Kidney (tissue), 13 donors: ENCODE measurements at regions not wholly inside any gene's neighbourhood (a gene's known extent, or its start where the extent isn't known, plus 50 kb on each side); places are given as distances from the start of the nearest gene placed in this dataset.
A peak's percentile ranks its signal among the peaks of the same experiment; 100 is the strongest.

Source experiments
- DNase-seq, 5 donors: peaks; one replicate each; pipeline ENCODE4 v3.0.0-alpha.2; 2013 to 2020
- FAIRE-seq: peaks from 2 replicates; lab custom pipeline; 2012; peaks lifted over from hg19 to GRCh38; lab: Jason Lieb, UNC
- H3K27ac ChIP-seq, 2 donors: one replicate each; pipeline ENCODE4 v1.7.0; 2013; ENCODE audit warnings: low read depth in 2 of 2, low read length in 2 of 2, inconsistent platforms in 1 of 2
- H3K27me3 ChIP-seq: one replicate; pipeline ENCODE4 v1.7.1; 2013; ENCODE audit warnings: low read length, inconsistent platforms; ENCODE audit not compliant: control insufficient read depth, insufficient read depth
- H3K36me3 ChIP-seq, 3 donors: one replicate each; pipeline versions ENCODE4 v1.7.0 to v1.7.1; 2013; ENCODE audit warnings: low read length in 3 of 3, control low read depth in 1 of 3, inconsistent platforms in 1 of 3; ENCODE audit not compliant: insufficient read depth in 3 of 3, control insufficient read depth in 2 of 3
- H3K4me1 ChIP-seq, 3 donors: one replicate each; pipeline versions ENCODE4 v1.7.0 to v1.7.1; 2013; ENCODE audit warnings: low read length in 3 of 3, inconsistent platforms in 1 of 3, low read depth in 1 of 3; ENCODE audit not compliant: control insufficient read depth in 2 of 3, insufficient read depth in 2 of 3
- H3K4me3 ChIP-seq, 3 donors: one replicate each; pipeline versions ENCODE4 v1.7.0 to v1.8.1; 2013; ENCODE audit warnings: low read length in 3 of 3, control low read depth in 1 of 3, inconsistent platforms in 1 of 3
- H3K9ac ChIP-seq, 3 donors: one replicate each; pipeline versions ENCODE4 v1.7.0 to v1.7.1; 2013; ENCODE audit warnings: low read length in 3 of 3, control low read depth in 1 of 3, inconsistent platforms in 1 of 3
- H3K9me3 ChIP-seq, 3 donors: one replicate each; pipeline versions ENCODE4 v1.7.0 to v1.7.1; 2013; ENCODE audit warnings: low read length in 3 of 3, control low read depth in 1 of 3, inconsistent platforms in 1 of 3; ENCODE audit not compliant: control insufficient read depth in 2 of 3, insufficient read depth in 1 of 3
- CTCF ChIP-seq: IDR thresholded peaks from 3 replicates; pipeline ENCODE4 v1.5.1; 2012; ENCODE audit warnings: mild to moderate bottlenecking, moderate library complexity, borderline replicate concordance; ENCODE audit not compliant: insufficient read depth; ENCODE audit errors: extremely low read depth
- intact Hi-C: fragments of 100-400 bp; cut with DNase I; formaldehyde crosslinking; loops from one replicate; pipeline ENCODE4 v1.11.1; 2022
- donor health status: control.
- donor health status: control.
- donor health status: control.
- donor health status: control.
- donor health status: control.
- donor health status: DM: yes; HTN: yes; CAD: no.
- donor health status: Normal renal cell carcinoma (clear cell type).

- FAIRE-seq (no peak), DNase-seq (peak; percentile 66 to 89 (median 81))
- Histone ChIP-seq H3K4me3 (no peak overlapping the region), H3K4me1 (peaks cover 0 to 3% (median 0%) of the 10 kb centered on the region in 3 donors), H3K9me3 (no peaks in the 10 kb centered on the region), H3K27ac (peak overlapping the region; percentile 47 to 55), H3K9ac (peak overlapping the region in 1 of 3 donors; percentile 16), H3K27me3 (no peaks in the 10 kb centered on the region), H3K36me3 (no peaks in the 10 kb centered on the region)
- no peak for TF ChIP-seq CTCF
- intact Hi-C loops = no loop called here
Measured at GRCh38 chr6:125597411-125598253, 151.8 kb upstream of the HEY2 start.

GRCh38 chr6:125598422-125598821 lies 151.0 kb upstream of the HEY2 start:
- H3K4me3 ChIP-seq = no peak overlapping the region
- peak overlapping the region; percentile 47 to 55 for H3K27ac ChIP-seq
- intact Hi-C loops = no loop called here
- no peak for TF ChIP-seq CTCF
- peaks cover 0 to 5% (median 2%) of the 10 kb centered on the region in 3 donors for H3K9me3 ChIP-seq
- peak overlapping the region in 1 of 3 donors; percentile 16 for H3K9ac ChIP-seq
- no peak for FAIRE-seq
- H3K27me3 ChIP-seq = no peaks in the 10 kb centered on the region
- peaks cover 0 to 3% (median 0%) of the 10 kb centered on the region in 3 donors for H3K4me1 ChIP-seq
- no peaks in the 10 kb centered on the region for H3K36me3 ChIP-seq
- DNase-seq = peak in 3 of 5 donors; percentile 24 to 86 (median 48)

- no peak for TF ChIP-seq CTCF
- no peaks in the 10 kb centered on the region for H3K4me1 ChIP-seq
- FAIRE-seq = no peak
- H3K27me3 ChIP-seq = no peaks in the 10 kb centered on the region
- no peak overlapping the region for H3K9ac ChIP-seq
- no peak for DNase-seq
- H3K36me3 ChIP-seq = no peaks in the 10 kb centered on the region
- no peak overlapping the region for H3K4me3 ChIP-seq
- H3K27ac ChIP-seq = no peak overlapping the region
- peaks cover 0 to 6% (median 2%) of the 10 kb centered on the region in 3 donors for H3K9me3 ChIP-seq
- intact Hi-C loops = no loop called here
Measured at GRCh38 chr6:125604257-125604656, 145.2 kb upstream of the HEY2 start.
